ENCODE measurements at regions not wholly inside any gene's neighbourhood (a gene's known extent, or its start where the extent isn't known, plus 50 kb on each side); places are given as distances from the start of the nearest gene placed in this dataset.

DNA sequence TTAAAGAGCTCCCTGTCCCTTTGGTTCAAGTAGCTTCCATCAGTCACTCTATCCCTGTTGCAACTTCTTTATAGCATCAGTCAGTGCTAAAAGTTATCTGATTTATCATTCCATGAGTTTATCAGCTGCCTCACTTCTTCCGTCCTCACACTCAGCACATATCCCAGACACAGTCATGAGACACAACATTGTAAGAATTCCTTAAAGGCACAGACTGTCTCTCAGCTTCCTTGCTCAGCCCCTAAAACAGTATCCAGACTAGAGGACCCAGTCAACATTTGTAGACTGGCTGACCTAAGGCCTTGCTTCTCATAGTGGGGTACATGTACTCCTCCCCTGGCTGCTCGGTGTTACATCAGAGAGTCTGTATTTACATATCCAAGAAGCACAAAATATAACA lies 164.9 kb upstream of the ADGRL2 start:
- intact Hi-C loops (cut with micrococcal nuclease) = no loop called here
- Histone ChIP-seq H3K9me3 (replicated peaks in 1 of 2; ENCODE audit: control insufficient read depth in 1 of 2, insufficient read depth in 1 of 2, low read length in 2 of 2) (peaks cover 11 to 14% of the 10 kb centered on the region in 2 donors), H3K27ac (ENCODE audit: low read depth in 1 of 2, low read length in 2 of 2) (no peak overlapping the region), H3K4me3 (replicated peaks in 1 of 3; ENCODE audit: low read depth in 2 of 3, low read length in 3 of 3) (no peak overlapping the region), H3K36me3 (replicated peaks in 1 of 2; ENCODE audit: control insufficient read depth in 1 of 2, insufficient read depth in 2 of 2, low read length in 2 of 2) (no peaks in the 10 kb centered on the region), H3K27me3 (ENCODE audit: control insufficient read depth in 2 of 2, insufficient read depth in 2 of 2, low read length in 2 of 2) (no peaks in the 10 kb centered on the region), H3K9ac (ENCODE audit: insufficient read depth, low read length, poor library complexity, severe bottlenecking) (no peak overlapping the region), H3K79me2 (ENCODE audit: insufficient read depth, low read length) (no peaks in the 10 kb centered on the region), H2AFZ (ENCODE audit: insufficient read depth, low read depth, low read length, poor library complexity, severe bottlenecking) (no peak overlapping the region), H3K4me1 (ENCODE audit: control insufficient read depth in 1 of 2, insufficient read depth in 2 of 2, low read length in 2 of 2) (no peaks in the 10 kb centered on the region), H3K4me2 (replicated peaks; ENCODE audit: extremely low read depth, low read length, poor library complexity, severe bottlenecking) (no peak overlapping the region), H4K20me1 (ENCODE audit: insufficient read depth, low read length) (no peaks in the 10 kb centered on the region)
- 100% methylated on average over 1 of the region's 2 CpGs for WGBS (ENCODE audit: insufficient coverage)
- no peak for DNase-seq
- TF ChIP-seq, protein P1, sequence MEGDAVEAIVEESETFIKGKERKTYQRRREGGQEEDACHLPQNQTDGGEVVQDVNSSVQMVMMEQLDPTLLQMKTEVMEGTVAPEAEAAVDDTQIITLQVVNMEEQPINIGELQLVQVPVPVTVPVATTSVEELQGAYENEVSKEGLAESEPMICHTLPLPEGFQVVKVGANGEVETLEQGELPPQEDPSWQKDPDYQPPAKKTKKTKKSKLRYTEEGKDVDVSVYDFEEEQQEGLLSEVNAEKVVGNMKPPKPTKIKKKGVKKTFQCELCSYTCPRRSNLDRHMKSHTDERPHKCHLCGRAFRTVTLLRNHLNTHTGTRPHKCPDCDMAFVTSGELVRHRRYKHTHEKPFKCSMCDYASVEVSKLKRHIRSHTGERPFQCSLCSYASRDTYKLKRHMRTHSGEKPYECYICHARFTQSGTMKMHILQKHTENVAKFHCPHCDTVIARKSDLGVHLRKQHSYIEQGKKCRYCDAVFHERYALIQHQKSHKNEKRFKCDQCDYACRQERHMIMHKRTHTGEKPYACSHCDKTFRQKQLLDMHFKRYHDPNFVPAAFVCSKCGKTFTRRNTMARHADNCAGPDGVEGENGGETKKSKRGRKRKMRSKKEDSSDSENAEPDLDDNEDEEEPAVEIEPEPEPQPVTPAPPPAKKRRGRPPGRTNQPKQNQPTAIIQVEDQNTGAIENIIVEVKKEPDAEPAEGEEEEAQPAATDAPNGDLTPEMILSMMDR (IDR thresholded peaks at IDR 0.05) = no peak
- Mint-ChIP-seq H3K27me3 (ENCODE audit: low read depth in 3 of 3) (peaks cover 0 to 3% (median 3%) of the 10 kb centered on the region in 3 donors), H3K4me1 (no peaks in the 10 kb centered on the region), H3K4me3 (no peak overlapping the region), H3K27ac (no peak overlapping the region), H3K9me3 (peaks cover 4 to 34% (median 15%) of the 10 kb centered on the region in 7 donors), H3K36me3 (no peaks in the 10 kb centered on the region)

DNA sequence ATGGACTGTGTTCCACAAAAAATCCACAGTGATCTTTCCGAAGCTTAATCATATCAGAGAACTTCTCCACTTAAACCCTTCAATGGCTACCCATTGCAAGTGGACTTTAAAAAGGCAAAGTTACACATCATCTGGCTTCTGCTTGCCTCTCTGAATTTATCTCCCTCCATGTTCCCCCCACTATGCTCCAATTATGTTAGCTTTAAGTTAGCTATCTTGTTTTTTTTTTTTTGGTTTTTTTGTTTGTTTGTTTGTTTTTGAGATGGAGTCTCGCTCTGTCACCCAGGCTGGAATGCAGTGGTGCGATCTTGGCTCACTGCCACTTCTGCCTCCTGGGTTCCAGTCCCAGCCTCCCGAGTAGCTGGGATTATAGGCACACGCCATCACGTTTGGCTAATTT lies 166.4 kb upstream of the ADGRL2 start:
- H2AFZ ChIP-seq (ENCODE audit: insufficient read depth, low read depth, low read length, poor library complexity, severe bottlenecking) = no peak overlapping the region
- Mint-ChIP-seq H3K4me3 (no peak overlapping the region), H3K4me1 (no peaks in the 10 kb centered on the region), H3K9me3 (peaks cover 4 to 30% (median 15%) of the 10 kb centered on the region in 7 donors), H3K27ac (no peak overlapping the region), H3K27me3 (ENCODE audit: low read depth in 3 of 3) (peaks cover 0 to 3% (median 3%) of the 10 kb centered on the region in 3 donors), H3K36me3 (no peaks in the 10 kb centered on the region)
- peaks cover 11 to 14% of the 10 kb centered on the region in 2 donors for H3K9me3 ChIP-seq (replicated peaks in 1 of 2; ENCODE audit: control insufficient read depth in 1 of 2, insufficient read depth in 1 of 2, low read length in 2 of 2)
- no peak overlapping the region for H3K9ac ChIP-seq (ENCODE audit: insufficient read depth, low read length, poor library complexity, severe bottlenecking)
- H3K4me1 ChIP-seq (ENCODE audit: control insufficient read depth in 1 of 2, insufficient read depth in 2 of 2, low read length in 2 of 2) = no peaks in the 10 kb centered on the region
- TF ChIP-seq, protein P1 (IDR thresholded peaks at IDR 0.05) = no peak
- no peak overlapping the region for H3K4me2 ChIP-seq (replicated peaks; ENCODE audit: extremely low read depth, low read length, poor library complexity, severe bottlenecking)
- H3K27ac ChIP-seq (ENCODE audit: low read depth in 1 of 2, low read length in 2 of 2) = no peak overlapping the region
- H3K27me3 ChIP-seq (ENCODE audit: control insufficient read depth in 2 of 2, insufficient read depth in 2 of 2, low read length in 2 of 2) = no peaks in the 10 kb centered on the region
- 90% methylated on average over 6 of the region's 6 CpGs for WGBS (ENCODE audit: insufficient coverage)
- no peaks in the 10 kb centered on the region for H3K79me2 ChIP-seq (ENCODE audit: insufficient read depth, low read length)
- H3K4me3 ChIP-seq (replicated peaks in 1 of 3; ENCODE audit: low read depth in 2 of 3, low read length in 3 of 3) = no peak overlapping the region
- H3K36me3 ChIP-seq (replicated peaks in 1 of 2; ENCODE audit: control insufficient read depth in 1 of 2, insufficient read depth in 2 of 2, low read length in 2 of 2) = no peaks in the 10 kb centered on the region
- intact Hi-C loops (cut with micrococcal nuclease) = no loop called here
- DNase-seq = no peak
- no peaks in the 10 kb centered on the region for H4K20me1 ChIP-seq (ENCODE audit: insufficient read depth, low read length)
